ENCODE measurements at regions not wholly inside any gene's neighbourhood (a gene's known extent, or its start where the extent isn't known, plus 50 kb on each side); places are given as distances from the start of the nearest gene placed in this dataset.

GRCh38 chr2:78315368-78315767 lies 710.1 kb upstream of the REG3G start:
- Histone ChIP-seq H3K9me3 (replicated peaks in 1 of 2; ENCODE audit: control insufficient read depth in 2 of 2, insufficient read depth in 1 of 2, low read depth in 1 of 2, low read length in 2 of 2) (peaks cover 0 to 2% of the 10 kb centered on the region in 2 donors), H3K4me2 (ENCODE audit: insufficient read depth, low read length, poor library complexity, severe bottlenecking) (no peak overlapping the region), H2BK5ac (ENCODE audit: low read length) (no peak overlapping the region), H3K9ac (ENCODE audit: low read depth, low read length, poor library complexity) (no peak overlapping the region), H4K8ac (ENCODE audit: low read depth, low read length) (no peak overlapping the region), H3K27ac (replicated peaks; ENCODE audit: low read length) (no peak overlapping the region), H3K18ac (ENCODE audit: low read length) (no peak overlapping the region), H3K27me3 (ENCODE audit: control insufficient read depth in 3 of 3, insufficient read depth in 3 of 3, low read depth in 1 of 3, low read length in 3 of 3) (no peaks in the 10 kb centered on the region), H2AK5ac (ENCODE audit: low read depth, low read length) (no peak overlapping the region), H2AFZ (ENCODE audit: low read length) (no peak overlapping the region), H3K14ac (ENCODE audit: low read length) (no peak overlapping the region), H2BK12ac (ENCODE audit: low read length) (no peak overlapping the region), H2BK15ac (ENCODE audit: low read length) (no peak overlapping the region), H3K4me3 (ENCODE audit: low read length in 2 of 2) (no peak overlapping the region), H3K4me1 (ENCODE audit: control insufficient read depth in 2 of 2, insufficient read depth in 1 of 2, low read depth in 1 of 2, low read length in 2 of 2) (peaks cover 0 to 3% of the 10 kb centered on the region in 2 donors), H4K91ac (ENCODE audit: low read depth, low read length, poor library complexity) (no peak overlapping the region), H3K36me3 (replicated peaks in 1 of 2; ENCODE audit: control insufficient read depth in 2 of 2, insufficient read depth in 2 of 2, low read length in 2 of 2) (no peaks in the 10 kb centered on the region), H2BK120ac (ENCODE audit: low read depth, low read length) (no peak overlapping the region), H3K79me1 (ENCODE audit: low read depth, low read length) (no peaks in the 10 kb centered on the region), H3K4ac (ENCODE audit: low read length) (no peak overlapping the region), H3K23ac (ENCODE audit: low read depth, low read length, poor library complexity) (no peak overlapping the region)
- DNase-seq (ENCODE audit: low spot score) = no peak

GRCh38 chr2:78318275-78318674 lies 707.2 kb upstream of the REG3G start:
- peaks cover 0 to 3% of the 10 kb centered on the region in 2 donors for H3K4me1 ChIP-seq (ENCODE audit: control insufficient read depth in 2 of 2, insufficient read depth in 1 of 2, low read depth in 1 of 2, low read length in 2 of 2)
- H3K27me3 ChIP-seq (ENCODE audit: control insufficient read depth in 3 of 3, insufficient read depth in 3 of 3, low read depth in 1 of 3, low read length in 3 of 3) = no peaks in the 10 kb centered on the region
- H3K9me3 ChIP-seq (replicated peaks in 1 of 2; ENCODE audit: control insufficient read depth in 2 of 2, insufficient read depth in 1 of 2, low read depth in 1 of 2, low read length in 2 of 2) = peaks cover 0 to under 1% of the 10 kb centered on the region in 2 donors
- H2AFZ ChIP-seq (ENCODE audit: low read length) = no peak overlapping the region
- no peak overlapping the region for H4K8ac ChIP-seq (ENCODE audit: low read depth, low read length)
- no peak overlapping the region for H3K4ac ChIP-seq (ENCODE audit: low read length)
- no peak overlapping the region for H2BK5ac ChIP-seq (ENCODE audit: low read length)
- no peak overlapping the region for H3K14ac ChIP-seq (ENCODE audit: low read length)
- no peak overlapping the region for H2AK5ac ChIP-seq (ENCODE audit: low read depth, low read length)
- no peak overlapping the region for H3K4me2 ChIP-seq (ENCODE audit: insufficient read depth, low read length, poor library complexity, severe bottlenecking)
- H3K9ac ChIP-seq (ENCODE audit: low read depth, low read length, poor library complexity) = no peak overlapping the region
- DNase-seq (ENCODE audit: low spot score) = no peak
- no peak overlapping the region for H2BK15ac ChIP-seq (ENCODE audit: low read length)
- no CpG with 5 or more reads among the region's 2 CpGs for WGBS, 2 donors (ENCODE audit: extremely low coverage in 2 of 2, insufficient read length in 2 of 2, insufficient replicate concordance in 1 of 2)
- H2BK120ac ChIP-seq (ENCODE audit: low read depth, low read length) = no peak overlapping the region
- H4K91ac ChIP-seq (ENCODE audit: low read depth, low read length, poor library complexity) = no peak overlapping the region
- H2BK12ac ChIP-seq (ENCODE audit: low read length) = no peak overlapping the region
- H3K18ac ChIP-seq (ENCODE audit: low read length) = no peak overlapping the region
- H3K27ac ChIP-seq (replicated peaks; ENCODE audit: low read length) = no peak overlapping the region
- H3K36me3 ChIP-seq (replicated peaks in 1 of 2; ENCODE audit: control insufficient read depth in 2 of 2, insufficient read depth in 2 of 2, low read length in 2 of 2) = no peaks in the 10 kb centered on the region
- no peaks in the 10 kb centered on the region for H3K79me1 ChIP-seq (ENCODE audit: low read depth, low read length)
- H3K4me3 ChIP-seq (ENCODE audit: low read length in 2 of 2) = no peak overlapping the region
- no peak overlapping the region for H3K23ac ChIP-seq (ENCODE audit: low read depth, low read length, poor library complexity)

GRCh38 chr2:78330193-78330592 lies 695.3 kb upstream of the REG3G start:
- H2BK15ac ChIP-seq (ENCODE audit: low read length) = no peak overlapping the region
- no peak for DNase-seq (ENCODE audit: low spot score)
- no peak overlapping the region for H3K27ac ChIP-seq (replicated peaks; ENCODE audit: low read length)
- H4K91ac ChIP-seq (ENCODE audit: low read depth, low read length, poor library complexity) = no peak overlapping the region
- H2AFZ ChIP-seq (ENCODE audit: low read length) = peak overlapping the region; percentile 30
- no peak overlapping the region for H3K4me2 ChIP-seq (ENCODE audit: insufficient read depth, low read length, poor library complexity, severe bottlenecking)
- H3K9ac ChIP-seq (ENCODE audit: low read depth, low read length, poor library complexity) = no peak overlapping the region
- no peaks in the 10 kb centered on the region for H3K79me1 ChIP-seq (ENCODE audit: low read depth, low read length)
- no peak overlapping the region for H4K8ac ChIP-seq (ENCODE audit: low read depth, low read length)
- H3K18ac ChIP-seq (ENCODE audit: low read length) = no peak overlapping the region
- no peaks in the 10 kb centered on the region for H3K9me3 ChIP-seq (replicated peaks in 1 of 2; ENCODE audit: control insufficient read depth in 2 of 2, insufficient read depth in 1 of 2, low read depth in 1 of 2, low read length in 2 of 2)
- no peak overlapping the region for H3K23ac ChIP-seq (ENCODE audit: low read depth, low read length, poor library complexity)
- H3K4me1 ChIP-seq (ENCODE audit: control insufficient read depth in 2 of 2, insufficient read depth in 1 of 2, low read depth in 1 of 2, low read length in 2 of 2) = no peaks in the 10 kb centered on the region
- H2AK5ac ChIP-seq (ENCODE audit: low read depth, low read length) = no peak overlapping the region
- no peak overlapping the region for H2BK120ac ChIP-seq (ENCODE audit: low read depth, low read length)
- H3K27me3 ChIP-seq (ENCODE audit: control insufficient read depth in 3 of 3, insufficient read depth in 3 of 3, low read depth in 1 of 3, low read length in 3 of 3) = no peaks in the 10 kb centered on the region
- no peak overlapping the region for H3K14ac ChIP-seq (ENCODE audit: low read length)
- H2BK5ac ChIP-seq (ENCODE audit: low read length) = no peak overlapping the region
- no peak overlapping the region for H3K4me3 ChIP-seq (ENCODE audit: low read length in 2 of 2)
- no peak overlapping the region for H3K4ac ChIP-seq (ENCODE audit: low read length)
- H2BK12ac ChIP-seq (ENCODE audit: low read length) = no peak overlapping the region
- H3K36me3 ChIP-seq (replicated peaks in 1 of 2; ENCODE audit: control insufficient read depth in 2 of 2, insufficient read depth in 2 of 2, low read length in 2 of 2) = no peaks in the 10 kb centered on the region

GRCh38 chr2:78351208-78351607 lies 674.3 kb upstream of the REG3G start:
- Histone ChIP-seq H2BK15ac (ENCODE audit: low read length) (no peak overlapping the region), H3K23ac (ENCODE audit: low read depth, low read length, poor library complexity) (no peak overlapping the region), H2BK120ac (ENCODE audit: low read depth, low read length) (no peak overlapping the region), H3K4me2 (ENCODE audit: insufficient read depth, low read length, poor library complexity, severe bottlenecking) (no peak overlapping the region), H3K4me1 (ENCODE audit: control insufficient read depth in 2 of 2, insufficient read depth in 1 of 2, low read depth in 1 of 2, low read length in 2 of 2) (no peaks in the 10 kb centered on the region), H2BK5ac (ENCODE audit: low read length) (no peak overlapping the region), H3K27ac (replicated peaks; ENCODE audit: low read length) (no peak overlapping the region), H3K18ac (ENCODE audit: low read length) (no peak overlapping the region), H2AK5ac (ENCODE audit: low read depth, low read length) (no peak overlapping the region), H3K36me3 (replicated peaks in 1 of 2; ENCODE audit: control insufficient read depth in 2 of 2, insufficient read depth in 2 of 2, low read length in 2 of 2) (no peaks in the 10 kb centered on the region), H4K91ac (ENCODE audit: low read depth, low read length, poor library complexity) (no peak overlapping the region), H4K8ac (ENCODE audit: low read depth, low read length) (no peak overlapping the region), H3K4me3 (ENCODE audit: low read length in 2 of 2) (no peak overlapping the region), H3K14ac (ENCODE audit: low read length) (no peak overlapping the region), H3K4ac (ENCODE audit: low read length) (no peak overlapping the region), H3K79me1 (ENCODE audit: low read depth, low read length) (no peaks in the 10 kb centered on the region), H2BK12ac (ENCODE audit: low read length) (no peak overlapping the region), H3K27me3 (ENCODE audit: control insufficient read depth in 3 of 3, insufficient read depth in 3 of 3, low read depth in 1 of 3, low read length in 3 of 3) (no peaks in the 10 kb centered on the region), H3K9me3 (replicated peaks in 1 of 2; ENCODE audit: control insufficient read depth in 2 of 2, insufficient read depth in 1 of 2, low read depth in 1 of 2, low read length in 2 of 2) (no peaks in the 10 kb centered on the region), H3K9ac (ENCODE audit: low read depth, low read length, poor library complexity) (no peak overlapping the region), H2AFZ (ENCODE audit: low read length) (no peak overlapping the region)
- WGBS, 2 donors (ENCODE audit: extremely low coverage in 2 of 2, insufficient read length in 2 of 2, insufficient replicate concordance in 1 of 2) = no CpG with 5 or more reads among the region's 3 CpGs
- DNase-seq (ENCODE audit: low spot score) = no peak
